WTC11 (cell line): ENCODE measurements at regions not wholly inside any gene's neighbourhood (a gene's known extent, or its start where the extent isn't known, plus 50 kb on each side); places are given as distances from the start of the nearest gene placed in this dataset.

Source experiments
- CBFB ChIP-seq: sonication (generic); formaldehyde crosslinking; IDR thresholded peaks from 2 replicates; pipeline ENCODE4 v1.8.1; 2022; ENCODE audit warnings: mild to moderate bottlenecking, low read depth, missing genetic modification reagents
- ERG ChIP-seq: fragments of 250-450 bp; sonication (Bioruptor Pico); IDR thresholded peaks from 2 replicates; pipeline ENCODE4 v1.8.0; 2021; ENCODE audit warnings: mild to moderate bottlenecking
- ETV6 ChIP-seq: sonication (generic); formaldehyde crosslinking; IDR thresholded peaks from 2 replicates; pipeline ENCODE4 v1.8.1; 2022; ENCODE audit warnings: mild to moderate bottlenecking, missing genetic modification reagents
- PREB ChIP-seq: sonication (generic); formaldehyde crosslinking; IDR thresholded peaks from 2 replicates; pipeline ENCODE4 v1.8.1; 2022; ENCODE audit warnings: mild to moderate bottlenecking, missing genetic modification reagents, moderate library complexity, borderline replicate concordance
- ZMAT4 ChIP-seq: fragments of 250-450 bp; sonication (Bioruptor Pico); IDR thresholded peaks from 2 replicates; pipeline ENCODE4 v1.9.0; 2021; ENCODE audit warnings: mild to moderate bottlenecking
- TF ChIP-seq, protein P1 (sequence below): fragments of 200-600 bp; IDR thresholded peaks from 2 replicates; pipeline ENCODE4 v1.8.0; 2022; ENCODE audit warnings: antibody characterized with exemption

GRCh38 chr9:89940625-89941024 lies 335.8 kb downstream of the GADD45G start:
- no peak for TF ChIP-seq ZMAT4 (CRISPR knock-in tag)
- TF ChIP-seq, protein P1, sequence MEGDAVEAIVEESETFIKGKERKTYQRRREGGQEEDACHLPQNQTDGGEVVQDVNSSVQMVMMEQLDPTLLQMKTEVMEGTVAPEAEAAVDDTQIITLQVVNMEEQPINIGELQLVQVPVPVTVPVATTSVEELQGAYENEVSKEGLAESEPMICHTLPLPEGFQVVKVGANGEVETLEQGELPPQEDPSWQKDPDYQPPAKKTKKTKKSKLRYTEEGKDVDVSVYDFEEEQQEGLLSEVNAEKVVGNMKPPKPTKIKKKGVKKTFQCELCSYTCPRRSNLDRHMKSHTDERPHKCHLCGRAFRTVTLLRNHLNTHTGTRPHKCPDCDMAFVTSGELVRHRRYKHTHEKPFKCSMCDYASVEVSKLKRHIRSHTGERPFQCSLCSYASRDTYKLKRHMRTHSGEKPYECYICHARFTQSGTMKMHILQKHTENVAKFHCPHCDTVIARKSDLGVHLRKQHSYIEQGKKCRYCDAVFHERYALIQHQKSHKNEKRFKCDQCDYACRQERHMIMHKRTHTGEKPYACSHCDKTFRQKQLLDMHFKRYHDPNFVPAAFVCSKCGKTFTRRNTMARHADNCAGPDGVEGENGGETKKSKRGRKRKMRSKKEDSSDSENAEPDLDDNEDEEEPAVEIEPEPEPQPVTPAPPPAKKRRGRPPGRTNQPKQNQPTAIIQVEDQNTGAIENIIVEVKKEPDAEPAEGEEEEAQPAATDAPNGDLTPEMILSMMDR: no peak
- no peak for TF ChIP-seq ERG
- no peak for TF ChIP-seq CBFB (CRISPR knock-in tag)
- no peak for TF ChIP-seq ETV6 (CRISPR knock-in tag)
- no peak for TF ChIP-seq PREB
